ENCODE measurements at regions not wholly inside any gene's neighbourhood (a gene's known extent, or its start where the extent isn't known, plus 50 kb on each side); places are given as distances from the start of the nearest gene placed in this dataset.

DNA sequence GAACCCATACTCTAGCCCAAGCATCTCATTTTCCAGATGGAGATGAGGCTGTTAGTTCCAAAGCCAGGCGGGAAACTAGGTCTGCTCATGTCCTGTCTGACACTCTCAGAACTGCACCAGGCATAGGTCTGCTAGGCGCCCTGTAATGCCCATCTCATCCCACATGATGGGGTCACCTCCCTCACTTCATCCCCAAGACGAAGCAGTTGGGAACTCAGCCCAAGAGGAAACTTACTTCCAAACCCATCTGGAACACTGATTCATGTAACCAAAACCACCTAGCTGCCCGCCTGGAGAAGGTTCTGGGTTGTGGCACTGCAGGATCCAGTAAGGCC lies 84.0 kb upstream of the PRNP start:
- no peaks in the 10 kb centered on the region for H4K20me1 ChIP-seq (ENCODE audit: control insufficient read depth, insufficient read depth, insufficient read length)
- no peak overlapping the region for H2AFZ ChIP-seq (ENCODE audit: low read length)
- Mint-ChIP-seq H3K27me3 (ENCODE audit: low read depth) (peaks cover 13% of the 10 kb centered on the region), H3K36me3 (ENCODE audit: insufficient read depth in 1 of 3, low read depth in 3 of 3) (no peaks in the 10 kb centered on the region), H3K4me3 (no peak overlapping the region), H3K9me3 (no peaks in the 10 kb centered on the region), H3K27ac (no peak overlapping the region), H3K4me1 (peaks cover 2 to 3% of the 10 kb centered on the region in 2 experiments; a peak in 3 of 4 replicates)
- H3K27ac ChIP-seq (ENCODE audit: insufficient read length, low read depth, low read length): no peak overlapping the region
- no peak overlapping the region for H2BK20ac ChIP-seq (ENCODE audit: low read depth, low read length, poor library complexity, severe bottlenecking)
- no peaks in the 10 kb centered on the region for H3K79me2 ChIP-seq (ENCODE audit: insufficient read depth, low read length)
- no peak overlapping the region for H3K14ac ChIP-seq (ENCODE audit: insufficient read depth, low read length)
- H3K56ac ChIP-seq (ENCODE audit: insufficient read length, low read depth, low read length): no peak overlapping the region
- no peak overlapping the region for H3K18ac ChIP-seq (ENCODE audit: insufficient read length, low read depth, low read length)
- H3K4me1 ChIP-seq (ENCODE audit: insufficient read depth, low read length): no peaks in the 10 kb centered on the region
- no peak overlapping the region for H2BK15ac ChIP-seq (ENCODE audit: low read depth, low read length)
- TF ChIP-seq, protein P1, sequence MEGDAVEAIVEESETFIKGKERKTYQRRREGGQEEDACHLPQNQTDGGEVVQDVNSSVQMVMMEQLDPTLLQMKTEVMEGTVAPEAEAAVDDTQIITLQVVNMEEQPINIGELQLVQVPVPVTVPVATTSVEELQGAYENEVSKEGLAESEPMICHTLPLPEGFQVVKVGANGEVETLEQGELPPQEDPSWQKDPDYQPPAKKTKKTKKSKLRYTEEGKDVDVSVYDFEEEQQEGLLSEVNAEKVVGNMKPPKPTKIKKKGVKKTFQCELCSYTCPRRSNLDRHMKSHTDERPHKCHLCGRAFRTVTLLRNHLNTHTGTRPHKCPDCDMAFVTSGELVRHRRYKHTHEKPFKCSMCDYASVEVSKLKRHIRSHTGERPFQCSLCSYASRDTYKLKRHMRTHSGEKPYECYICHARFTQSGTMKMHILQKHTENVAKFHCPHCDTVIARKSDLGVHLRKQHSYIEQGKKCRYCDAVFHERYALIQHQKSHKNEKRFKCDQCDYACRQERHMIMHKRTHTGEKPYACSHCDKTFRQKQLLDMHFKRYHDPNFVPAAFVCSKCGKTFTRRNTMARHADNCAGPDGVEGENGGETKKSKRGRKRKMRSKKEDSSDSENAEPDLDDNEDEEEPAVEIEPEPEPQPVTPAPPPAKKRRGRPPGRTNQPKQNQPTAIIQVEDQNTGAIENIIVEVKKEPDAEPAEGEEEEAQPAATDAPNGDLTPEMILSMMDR (conservative IDR thresholded peaks at IDR 0.05): no peak
- no peak overlapping the region for H4K91ac ChIP-seq (ENCODE audit: insufficient read length, low read depth, low read length)
- H3K4me2 ChIP-seq (ENCODE audit: insufficient read depth, insufficient read length, low read length): no peak overlapping the region
- no peak overlapping the region for H3K23ac ChIP-seq (ENCODE audit: insufficient read length, low read depth, low read length)
- H2BK5ac ChIP-seq (ENCODE audit: insufficient read length, low read length): no peak overlapping the region
- no peak overlapping the region for H3K4ac ChIP-seq (ENCODE audit: low read depth, low read length)
- H3T11ph ChIP-seq (ENCODE audit: low read length): no peak overlapping the region
- H3K79me1 ChIP-seq (ENCODE audit: insufficient read depth, low read depth, low read length, poor library complexity, severe bottlenecking): no peaks in the 10 kb centered on the region
- no peak overlapping the region for H3K9ac ChIP-seq (ENCODE audit: extremely low read depth, insufficient read length, low read length)
- no peak overlapping the region for H4K8ac ChIP-seq (replicated peaks; ENCODE audit: insufficient read length, low read depth, low read length)
- no peak overlapping the region for H2AK5ac ChIP-seq (ENCODE audit: insufficient read length, low read length)
- no peaks in the 10 kb centered on the region; the same call in 1 of the 2 replicates for H3K27me3 ChIP-seq (ENCODE audit: insufficient read depth, low read length)
- no peak for DNase-seq
- no peaks in the 10 kb centered on the region for H3K9me3 ChIP-seq (ENCODE audit: control insufficient read depth, low read depth, low read length)
- no peaks in the 10 kb centered on the region for H3K23me2 ChIP-seq (ENCODE audit: insufficient read length, low read depth, low read length, poor library complexity, severe bottlenecking)
- H4K5ac ChIP-seq (ENCODE audit: insufficient read length, low read depth, low read length): no peak overlapping the region
- no peak overlapping the region for H2BK120ac ChIP-seq (ENCODE audit: low read depth, low read length, poor library complexity, severe bottlenecking)
- no peak overlapping the region for H2BK12ac ChIP-seq (ENCODE audit: insufficient read length, low read depth, low read length)
- no CpG with 5 or more reads among the region's 4 CpGs for WGBS (ENCODE audit: extremely low coverage, insufficient read length, low lambda C conversion rate)

All from H9 (cell line).